ENCODE measurements at regions not wholly inside any gene's neighbourhood (a gene's known extent, or its start where the extent isn't known, plus 50 kb on each side); places are given as distances from the start of the nearest gene placed in this dataset.
A peak's percentile ranks its signal among the peaks of the same experiment; 100 is the strongest.

DNA sequence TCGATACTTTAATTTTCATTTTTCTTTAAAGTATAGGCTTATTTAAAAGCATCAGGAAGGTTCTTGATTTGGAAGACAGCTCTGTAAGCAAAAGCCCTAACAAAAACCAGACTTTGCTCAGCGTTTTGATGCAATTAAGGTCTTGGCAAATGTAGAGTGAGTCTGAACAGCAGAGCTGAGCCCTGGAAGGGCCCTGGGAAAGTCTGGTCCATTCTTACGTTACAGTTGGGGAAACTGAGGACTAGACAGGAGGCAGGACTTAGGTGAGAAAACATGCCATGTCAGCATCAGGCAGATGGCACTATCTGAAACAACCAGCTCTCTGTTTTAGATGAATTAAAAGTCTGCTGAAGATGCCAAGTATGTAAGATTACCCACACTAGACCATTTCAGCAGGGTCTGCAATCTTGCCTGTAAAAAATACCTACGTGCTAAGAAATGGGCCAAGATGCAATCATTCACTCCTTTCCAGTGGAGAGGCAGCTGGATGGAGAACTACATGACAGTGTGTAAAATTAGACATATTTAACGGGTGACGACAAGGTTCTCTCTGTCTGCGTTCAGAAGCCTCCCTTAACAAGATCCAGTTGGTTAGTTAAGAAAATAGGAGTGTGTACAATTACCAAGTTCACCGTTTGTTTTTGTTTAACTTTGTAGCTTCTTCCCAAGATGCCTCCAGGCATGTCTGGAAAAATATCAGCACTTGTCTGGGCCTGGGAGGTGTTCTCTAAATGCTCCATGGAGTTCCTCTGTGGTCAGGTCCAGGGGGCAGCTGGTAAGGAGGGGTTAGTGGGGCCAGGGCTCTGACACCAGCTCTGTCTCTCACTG lies 502.3 kb upstream of the ZMIZ1 start:
- no peaks in the 10 kb centered on the region for H3K9me2 ChIP-seq
- ChIA-PET POLR2A (no interaction called here), CTCF (interaction anchor here (0.8 to 1.5 kb wide), 5 partner anchors 14 to 519 kb away, joined by 3 to 4 read pairs (median 4); no protein-coding TSS in a partner anchor)
- 50% methylated on average over 8 of the region's 8 CpGs for WGBS (ENCODE audit: low lambda C conversion rate)
- no peaks in the 10 kb centered on the region for H3K79me2 ChIP-seq (ENCODE audit: insufficient read depth)
- H3K4me1 ChIP-seq (ENCODE audit: control insufficient read depth in 1 of 2, insufficient read depth in 2 of 2, low read depth in 1 of 2, low read length in 1 of 2) = peaks cover 8 to 51% of the 10 kb centered on the region in 2 experiments; a peak in 3 of 4 replicates
- no peaks in the 10 kb centered on the region for H3K36me3 ChIP-seq (replicated peaks in 1 of 2; ENCODE audit: control insufficient read depth in 1 of 2, insufficient read depth in 2 of 2, low read length in 1 of 2)
- TF ChIP-seq RCOR1 (IDR thresholded peaks at IDR 0.05; ENCODE audit: low read length) = peak; percentile 31; the same call in 1 of the 2 replicates
- TF ChIP-seq NRF1 (IDR thresholded peaks at IDR 0.05; ENCODE audit: low read depth, low read length) = no peak
- H3K4me3 ChIP-seq (ENCODE audit: low read depth in 2 of 2, low read length in 1 of 2) = no peak overlapping the region
- no peaks in the 10 kb centered on the region for H3K27me3 ChIP-seq (ENCODE audit: insufficient read depth)
- no peak overlapping the region for H3K4me2 ChIP-seq
- no peaks in the 10 kb centered on the region for H3F3A ChIP-seq (replicated peaks; ENCODE audit: insufficient read depth)
- H3K9ac ChIP-seq = no peak overlapping the region
- H4K20me1 ChIP-seq (ENCODE audit: insufficient read depth) = no peaks in the 10 kb centered on the region
- peak; percentile 36 for DNase-seq
- peak overlapping the region in 1 of 2 experiments; percentile 89; a peak in 2 of 4 replicates for H3K27ac ChIP-seq (ENCODE audit: low read depth in 2 of 2, low read length in 1 of 2)
- H2AFZ ChIP-seq (ENCODE audit: low read depth) = no peak overlapping the region
- H3K9me3 ChIP-seq = no peaks in the 10 kb centered on the region

- no peaks in the 10 kb centered on the region for H3F3A ChIP-seq (replicated peaks; ENCODE audit: insufficient read depth)
- H3K9me3 ChIP-seq = no peaks in the 10 kb centered on the region
- no peaks in the 10 kb centered on the region for H3K36me3 ChIP-seq (replicated peaks in 1 of 2; ENCODE audit: control insufficient read depth in 1 of 2, insufficient read depth in 2 of 2, low read length in 1 of 2)
- ChIA-PET POLR2A (interaction anchor here (0.6 kb wide), 1 partner anchor 524 kb away, joined by 3 read pairs; no protein-coding TSS in a partner anchor), CTCF (interaction anchor here (0.7 kb wide), 1 partner anchor 55 kb away, joined by 3 read pairs; no protein-coding TSS in a partner anchor)
- no peak overlapping the region for H3K9ac ChIP-seq
- no peak overlapping the region for H3K4me2 ChIP-seq
- H2AFZ ChIP-seq (ENCODE audit: low read depth) = no peak overlapping the region
- H3K27me3 ChIP-seq (ENCODE audit: insufficient read depth) = no peaks in the 10 kb centered on the region
- no peak for TF ChIP-seq RFX5 (IDR thresholded peaks at IDR 0.05; ENCODE audit: low read length)
- no peak for TF ChIP-seq NFIC (IDR thresholded peaks at IDR 0.05; ENCODE audit: borderline replicate concordance)
- TF ChIP-seq CHD2 (IDR thresholded peaks at IDR 0.05; ENCODE audit: low read length, partially characterized antibody) = no peak
- no peak for TF ChIP-seq SIN3A (IDR thresholded peaks at IDR 0.05; ENCODE audit: borderline replicate concordance, low read depth, low read length)
- no peak for TF ChIP-seq YY1 (IDR thresholded peaks at IDR 0.05; ENCODE audit: low read depth)
- TF ChIP-seq CTCF (IDR thresholded peaks at IDR 0.05) = no peak
- no peak for TF ChIP-seq TEAD4 (IDR thresholded peaks at IDR 0.05; ENCODE audit: borderline replicate concordance, insufficient read depth)
- no peak overlapping the region for H3K4me3 ChIP-seq (ENCODE audit: low read depth in 2 of 2, low read length in 1 of 2)
- H4K20me1 ChIP-seq (ENCODE audit: insufficient read depth) = no peaks in the 10 kb centered on the region
- 77% methylated on average over 10 of the region's 10 CpGs for WGBS (ENCODE audit: low lambda C conversion rate)
- no peaks in the 10 kb centered on the region for H3K9me2 ChIP-seq
- H3K4me1 ChIP-seq (ENCODE audit: control insufficient read depth in 1 of 2, insufficient read depth in 2 of 2, low read depth in 1 of 2, low read length in 1 of 2) = peaks cover under 1 to 62% of the 10 kb centered on the region in 2 experiments; a peak in 2 of 4 replicates
- H3K79me2 ChIP-seq (ENCODE audit: insufficient read depth) = no peaks in the 10 kb centered on the region
- peak overlapping the region in 1 of 2 experiments; percentile 89; a peak in 2 of 4 replicates for H3K27ac ChIP-seq (ENCODE audit: low read depth in 2 of 2, low read length in 1 of 2)
- no peak for DNase-seq
Measured at GRCh38 chr10:78567680-78568455, 500.9 kb upstream of the ZMIZ1 start.
